Peyer's patch (tissue), 4 donors: ENCODE measurements at regions not wholly inside any gene's neighbourhood (a gene's known extent, or its start where the extent isn't known, plus 50 kb on each side); places are given as distances from the start of the nearest gene placed in this dataset.

ENCODE experiments used
- DNase-seq, 3 donors: peaks; one replicate each; pipeline ENCODE4 v3.0.0-alpha.2; 2017 to 2019
- H3K27ac ChIP-seq, 4 donors: fragments of 200-600 bp; sonication (generic); one replicate each; pipeline ENCODE4 v1.5.1; 2016 to 2019
- H3K27me3 ChIP-seq, 2 donors: fragments of 200-600 bp; sonication (generic); one replicate each; pipeline ENCODE4 v1.5.1; 2019
- H3K36me3 ChIP-seq, 3 donors: fragments of 200-600 bp; sonication (generic); one replicate each; pipeline ENCODE4 v1.5.1; 2016 to 2019
- H3K4me1 ChIP-seq, 4 donors: fragments of 200-600 bp; sonication (generic); one replicate each; pipeline ENCODE4 v1.5.1; 2016 to 2019
- H3K4me3 ChIP-seq, 4 donors: fragments of 200-600 bp; sonication (generic); 1 replicate in 3 of 4; 2 replicates in 1 of 4; pipeline ENCODE4 v1.5.1; 2016 to 2019; ENCODE audit warnings: mild to moderate bottlenecking in 1 of 4
- H3K9me3 ChIP-seq, 4 donors: fragments of 200-600 bp; sonication (generic); one replicate each; pipeline ENCODE4 v1.5.1; 2016 to 2019; ENCODE audit warnings: mild to moderate bottlenecking in 1 of 4
- POLR2A ChIP-seq, 2 donors: fragments of 450-650 bp; IDR thresholded peaks; one replicate each; pipeline ENCODE4 v1.5.1; 2017; ENCODE audit warnings: antibody characterized with exemption in 2 of 2, mild to moderate bottlenecking in 2 of 2, moderate library complexity in 2 of 2
- TF ChIP-seq, protein P1 (sequence below), 6 experiments: fragments of 450-650 bp in 4 of 6; fragments of 200-600 bp in 2 of 6; sonication (generic) in 1 of 6; IDR thresholded peaks; one replicate each; pipeline ENCODE4 v1.5.1; 2017 to 2019; ENCODE audit warnings: antibody characterized with exemption in 6 of 6, mild to moderate bottlenecking in 3 of 6, moderate library complexity in 1 of 6

- no peak overlapping the region for H3K4me3 ChIP-seq
- H3K36me3 ChIP-seq, result no peaks in the 10 kb centered on the region
- no peaks in the 10 kb centered on the region for H3K27me3 ChIP-seq
- no peak overlapping the region for H3K27ac ChIP-seq
- H3K4me1 ChIP-seq, result no peaks in the 10 kb centered on the region
- no peak for TF ChIP-seq POLR2A (IDR thresholded peaks at IDR 0.05)
- TF ChIP-seq, protein P1, sequence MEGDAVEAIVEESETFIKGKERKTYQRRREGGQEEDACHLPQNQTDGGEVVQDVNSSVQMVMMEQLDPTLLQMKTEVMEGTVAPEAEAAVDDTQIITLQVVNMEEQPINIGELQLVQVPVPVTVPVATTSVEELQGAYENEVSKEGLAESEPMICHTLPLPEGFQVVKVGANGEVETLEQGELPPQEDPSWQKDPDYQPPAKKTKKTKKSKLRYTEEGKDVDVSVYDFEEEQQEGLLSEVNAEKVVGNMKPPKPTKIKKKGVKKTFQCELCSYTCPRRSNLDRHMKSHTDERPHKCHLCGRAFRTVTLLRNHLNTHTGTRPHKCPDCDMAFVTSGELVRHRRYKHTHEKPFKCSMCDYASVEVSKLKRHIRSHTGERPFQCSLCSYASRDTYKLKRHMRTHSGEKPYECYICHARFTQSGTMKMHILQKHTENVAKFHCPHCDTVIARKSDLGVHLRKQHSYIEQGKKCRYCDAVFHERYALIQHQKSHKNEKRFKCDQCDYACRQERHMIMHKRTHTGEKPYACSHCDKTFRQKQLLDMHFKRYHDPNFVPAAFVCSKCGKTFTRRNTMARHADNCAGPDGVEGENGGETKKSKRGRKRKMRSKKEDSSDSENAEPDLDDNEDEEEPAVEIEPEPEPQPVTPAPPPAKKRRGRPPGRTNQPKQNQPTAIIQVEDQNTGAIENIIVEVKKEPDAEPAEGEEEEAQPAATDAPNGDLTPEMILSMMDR (IDR thresholded peaks at IDR 0.05), result no peak
- no peak for DNase-seq
- no peaks in the 10 kb centered on the region for H3K9me3 ChIP-seq
Observed at GRCh38 chr1:4564051-4564450, 90.4 kb upstream of the AJAP1 start.

GRCh38 chr1:4565166-4565565 lies 89.2 kb upstream of the AJAP1 start:
- Histone ChIP-seq H3K27ac (no peak overlapping the region), H3K36me3 (no peaks in the 10 kb centered on the region), H3K4me1 (no peaks in the 10 kb centered on the region), H3K27me3 (no peaks in the 10 kb centered on the region), H3K4me3 (no peak overlapping the region), H3K9me3 (no peaks in the 10 kb centered on the region)
- DNase-seq, result no peak
- TF ChIP-seq, protein P1 (IDR thresholded peaks at IDR 0.05), result no peak
- no peak for TF ChIP-seq POLR2A (IDR thresholded peaks at IDR 0.05)

GRCh38 chr1:4565801-4566449 lies 88.5 kb upstream of the AJAP1 start:
- Histone ChIP-seq H3K27ac (no peak overlapping the region), H3K4me3 (no peak overlapping the region), H3K9me3 (no peaks in the 10 kb centered on the region), H3K36me3 (no peaks in the 10 kb centered on the region), H3K27me3 (no peaks in the 10 kb centered on the region), H3K4me1 (no peaks in the 10 kb centered on the region)
- no peak for DNase-seq
- no peak for TF ChIP-seq POLR2A (IDR thresholded peaks at IDR 0.05)
- TF ChIP-seq, protein P1 (IDR thresholded peaks at IDR 0.05), result no peak

DNA sequence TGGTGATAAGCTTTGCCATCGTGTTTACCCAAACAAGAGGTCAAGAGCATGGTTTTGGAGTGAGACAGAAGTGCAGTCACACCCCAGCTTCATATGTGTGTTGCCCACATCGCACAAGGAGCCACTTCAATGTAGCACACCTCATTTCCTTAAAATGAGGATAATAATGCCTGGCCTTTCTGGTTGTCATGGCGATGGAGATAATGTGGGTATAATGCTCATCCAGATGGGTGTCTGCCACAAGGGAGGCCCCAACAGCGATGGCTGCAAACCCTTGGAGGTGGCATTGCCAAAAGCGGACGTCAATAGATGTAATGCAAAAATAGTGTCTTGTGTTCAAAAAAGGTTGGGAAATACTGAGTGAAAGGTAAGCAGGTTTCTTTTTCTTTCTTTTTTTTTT lies 83.1 kb upstream of the AJAP1 start:
- no peaks in the 10 kb centered on the region for H3K4me1 ChIP-seq
- DNase-seq, result no peak
- no peaks in the 10 kb centered on the region for H3K36me3 ChIP-seq
- TF ChIP-seq, protein P1 (IDR thresholded peaks at IDR 0.05), result no peak
- H3K9me3 ChIP-seq, result no peaks in the 10 kb centered on the region
- no peaks in the 10 kb centered on the region for H3K27me3 ChIP-seq
- no peak overlapping the region for H3K4me3 ChIP-seq
- H3K27ac ChIP-seq, result no peak overlapping the region

- Histone ChIP-seq H3K9me3 (no peaks in the 10 kb centered on the region), H3K27ac (no peak overlapping the region), H3K36me3 (no peaks in the 10 kb centered on the region), H3K27me3 (no peaks in the 10 kb centered on the region), H3K4me1 (no peaks in the 10 kb centered on the region), H3K4me3 (no peak overlapping the region)
- no peak for DNase-seq
- TF ChIP-seq POLR2A (IDR thresholded peaks at IDR 0.05), result no peak
- TF ChIP-seq, protein P1 (IDR thresholded peaks at IDR 0.05), result no peak
Observed at GRCh38 chr1:4573526-4573925, 80.9 kb upstream of the AJAP1 start.

- no peaks in the 10 kb centered on the region for H3K27me3 ChIP-seq
- no peaks in the 10 kb centered on the region for H3K4me1 ChIP-seq
- no peak for DNase-seq
- TF ChIP-seq, protein P1 (IDR thresholded peaks at IDR 0.05), result no peak
- TF ChIP-seq POLR2A (IDR thresholded peaks at IDR 0.05), result no peak
- no peaks in the 10 kb centered on the region for H3K36me3 ChIP-seq
- H3K27ac ChIP-seq, result no peak overlapping the region
- no peaks in the 10 kb centered on the region for H3K9me3 ChIP-seq
- no peak overlapping the region for H3K4me3 ChIP-seq
Observed at GRCh38 chr1:4581807-4582206, 72.6 kb upstream of the AJAP1 start.
